HG03565 (cell line): ENCODE measurements at regions not wholly inside any gene's neighbourhood (a gene's known extent, or its start where the extent isn't known, plus 50 kb on each side); places are given as distances from the start of the nearest gene placed in this dataset.
"Not testable (repeated sequence)": the region's sequence is repeated elsewhere in the genome, so short reads cannot be mapped to it uniquely, and the experiment has no call there.

ENCODE experiments used
- ATAC-seq: cut with Tn5 transposase; IDR thresholded peaks from one replicate; pipeline ENCODE4 v1.9.1; 2021; ENCODE audit warnings: mild to moderate bottlenecking, moderate library complexity; ENCODE audit not compliant: unreplicated experiment

GRCh38 chr18:38572554-38573111 is 1007.0 kb upstream of the CELF4 start:
- ATAC-seq = no peak

GRCh38 chr18:38571651-38572050 is 1006.1 kb upstream of the CELF4 start:
- no peak for ATAC-seq

DNA sequence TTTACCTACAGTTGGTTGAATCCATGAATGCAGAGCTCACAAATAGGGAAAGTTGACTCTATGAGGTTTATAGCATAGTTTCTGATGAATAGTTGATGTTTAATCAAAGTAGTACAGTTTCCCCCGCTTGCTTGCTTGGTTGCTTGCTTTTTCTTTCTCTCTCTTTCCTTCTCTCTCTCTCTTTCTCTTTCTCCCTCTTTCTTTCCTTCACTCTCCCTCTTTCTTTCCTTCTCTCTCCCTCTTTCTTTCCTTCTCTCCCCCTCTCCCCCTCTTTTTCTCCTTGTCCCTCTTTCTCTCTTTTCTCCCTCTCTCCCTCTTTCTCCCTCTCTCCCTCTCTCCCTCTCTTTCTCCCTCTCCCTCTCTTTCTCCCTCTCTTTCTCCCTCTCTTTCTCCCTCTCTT is 999.9 kb upstream of the CELF4 start:
- no peak for ATAC-seq

DNA sequence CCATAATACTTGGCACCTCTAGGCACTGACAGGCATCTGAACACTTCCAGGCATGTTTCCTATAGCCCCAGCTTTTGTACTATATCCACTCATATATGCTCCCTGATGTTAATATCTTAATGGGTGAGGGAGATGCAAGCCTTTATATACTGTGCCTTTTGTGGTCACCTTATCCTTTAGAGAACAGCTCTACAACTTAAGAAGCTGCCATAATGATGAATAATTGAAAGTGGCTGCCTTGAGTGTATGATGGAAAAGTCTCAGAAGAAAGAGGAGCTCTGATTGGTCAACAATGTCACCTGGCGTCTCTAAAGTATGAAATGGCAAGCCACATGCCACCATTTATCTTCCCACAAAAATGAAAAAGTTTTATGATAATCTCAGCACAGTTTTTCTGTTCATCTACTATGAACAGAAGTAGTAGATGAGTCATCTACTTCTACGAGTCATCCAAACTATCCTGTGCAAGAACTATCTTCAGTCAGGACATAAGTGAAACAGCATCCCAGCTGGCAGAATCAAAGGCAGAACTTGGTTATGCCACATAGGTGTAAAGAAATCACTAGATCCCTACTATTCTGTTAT is 997.9 kb upstream of the CELF4 start:
- ATAC-seq = no peak

DNA sequence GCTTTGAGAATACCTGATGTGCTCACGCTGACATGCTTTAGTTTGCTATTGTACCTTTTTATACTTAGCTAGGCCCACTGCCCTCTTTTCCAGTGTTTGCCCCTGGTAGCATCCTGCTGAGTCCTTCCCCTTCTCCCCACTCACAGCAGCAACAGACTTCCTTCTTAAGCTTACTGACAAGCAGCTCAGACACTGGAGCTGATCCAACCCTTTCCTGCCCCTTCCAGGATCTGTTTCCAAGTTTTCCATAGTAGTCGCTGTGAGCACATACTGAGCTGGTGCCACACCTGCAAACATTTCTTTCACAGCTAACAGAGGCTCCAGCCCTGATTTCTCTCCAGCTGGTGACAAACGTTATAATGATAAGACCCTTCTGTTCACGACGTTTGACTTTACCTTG is 991.4 kb upstream of the CELF4 start:
- ATAC-seq = no peak

DNA sequence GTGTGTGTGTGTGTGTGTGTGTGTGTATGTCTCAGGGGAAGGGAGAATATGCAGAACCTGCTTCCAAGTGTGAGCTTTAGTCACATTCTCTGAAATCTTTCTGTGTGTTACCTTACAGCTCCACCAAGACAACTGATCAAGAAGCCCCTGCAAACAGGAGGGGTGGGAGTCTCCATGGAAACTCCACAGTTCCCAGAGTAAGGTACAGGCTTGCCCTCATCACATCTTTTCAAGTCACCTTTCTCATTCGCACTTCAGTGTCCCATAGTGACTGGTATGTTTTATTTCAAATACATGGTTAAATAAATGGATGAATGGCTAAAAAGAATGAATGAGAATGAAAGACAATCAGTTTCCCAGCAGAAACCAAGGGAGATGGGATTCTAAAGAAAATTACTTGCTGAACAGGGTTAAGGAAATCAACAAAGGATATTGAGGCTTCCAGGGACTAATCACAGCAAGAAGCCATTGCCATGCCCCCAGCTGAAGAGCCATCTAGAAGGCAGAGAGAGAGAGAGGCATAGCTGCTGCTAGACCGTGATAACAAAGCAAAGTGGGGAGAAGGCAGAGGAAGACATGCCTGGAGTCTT is 987.2 kb upstream of the CELF4 start:
- no peak for ATAC-seq

GRCh38 chr18:38551881-38552280 is 986.3 kb upstream of the CELF4 start:
- ATAC-seq = no peak

- no peak for ATAC-seq
Measured at GRCh38 chr18:38545071-38545470, 979.5 kb upstream of the CELF4 start.

DNA sequence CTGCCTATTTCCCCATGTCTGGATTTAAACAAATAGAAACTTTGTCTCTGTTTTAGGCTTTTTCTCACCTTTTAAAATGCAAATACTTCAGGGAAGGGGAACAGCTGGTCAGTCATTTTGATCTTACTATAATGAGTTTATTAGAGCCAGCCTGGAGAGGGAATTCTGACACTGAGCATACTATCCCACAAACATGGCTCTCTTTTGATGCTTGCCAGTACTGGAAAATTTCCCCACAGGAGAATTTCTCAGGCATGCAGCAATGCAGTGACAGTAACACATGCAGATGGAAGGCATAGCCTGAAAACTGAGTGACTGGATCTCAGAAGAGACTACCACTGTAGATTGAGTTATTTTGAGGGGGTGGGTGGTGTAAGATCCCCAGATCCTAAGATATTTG is 974.3 kb upstream of the CELF4 start:
- ATAC-seq = no peak

DNA sequence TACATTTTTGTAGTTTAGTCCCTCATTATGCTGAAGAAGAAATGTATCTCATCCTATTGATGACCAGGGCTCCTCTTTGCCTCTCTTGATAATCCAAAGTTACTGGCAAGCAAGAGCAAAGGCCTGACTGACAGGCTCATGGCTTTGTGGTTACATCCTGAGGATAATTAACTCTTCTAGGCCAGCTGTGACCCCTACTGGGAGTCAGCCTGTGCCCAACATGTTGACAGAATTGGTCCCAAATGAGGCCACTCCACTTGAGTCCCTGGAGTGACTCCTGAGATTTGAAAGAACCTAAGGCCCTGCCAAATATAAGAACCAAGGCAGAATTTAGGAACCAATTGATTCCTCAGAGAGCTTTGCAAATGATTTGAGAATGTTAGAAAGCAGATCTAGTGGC is 973.8 kb upstream of the CELF4 start:
- no peak for ATAC-seq

- ATAC-seq = no peak
Measured at GRCh38 chr18:38534073-38534472, 968.5 kb upstream of the CELF4 start.

- peak; percentile 49 for ATAC-seq
Measured at GRCh38 chr18:38526922-38527321, 961.3 kb upstream of the CELF4 start.

DNA sequence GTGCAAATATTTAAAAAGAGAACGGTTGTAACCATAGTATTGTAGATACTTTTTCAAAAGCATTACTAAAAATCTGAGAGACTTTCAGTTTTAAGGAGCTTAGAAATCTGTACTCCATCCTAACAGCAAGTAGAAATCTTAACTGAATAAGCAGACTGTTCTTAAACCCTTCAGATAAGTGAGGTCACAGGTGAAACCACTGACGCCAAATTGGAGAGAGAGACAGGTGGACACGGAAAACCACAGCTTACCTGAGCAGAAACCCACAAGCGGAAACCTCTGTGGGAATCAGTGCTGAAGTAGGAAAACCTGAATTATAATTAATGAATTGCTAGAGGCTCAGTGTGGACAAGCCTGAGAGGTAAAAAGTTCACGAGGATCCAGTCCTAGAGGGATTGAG is 959.4 kb upstream of the CELF4 start:
- no peak for ATAC-seq

- ATAC-seq = no peak
Measured at GRCh38 chr18:38520786-38521185, 955.2 kb upstream of the CELF4 start.

DNA sequence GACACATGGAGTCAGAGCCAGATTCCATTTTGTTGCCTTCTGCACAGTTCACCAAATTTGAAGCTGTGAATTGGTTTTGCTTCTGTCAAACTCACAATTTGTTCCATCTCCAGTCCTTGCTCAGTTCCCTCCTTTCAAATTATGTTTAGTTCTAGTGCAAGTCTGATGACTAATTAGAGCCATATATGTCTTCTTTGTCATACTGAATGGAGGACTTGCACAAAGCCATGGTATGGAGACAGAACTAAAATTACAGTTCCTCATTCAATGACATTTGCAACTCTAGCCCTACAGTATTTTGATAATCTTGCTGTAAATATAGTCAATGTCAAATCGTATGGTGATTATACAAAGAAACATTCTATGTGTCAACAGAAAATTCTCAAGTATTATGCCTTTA is 936.9 kb upstream of the CELF4 start:
- ATAC-seq = no peak

- no peak for ATAC-seq
Measured at GRCh38 chr18:38497266-38497665, 931.7 kb upstream of the CELF4 start.

GRCh38 chr18:38496222-38496793 is 930.7 kb upstream of the CELF4 start:
- no peak for ATAC-seq

DNA sequence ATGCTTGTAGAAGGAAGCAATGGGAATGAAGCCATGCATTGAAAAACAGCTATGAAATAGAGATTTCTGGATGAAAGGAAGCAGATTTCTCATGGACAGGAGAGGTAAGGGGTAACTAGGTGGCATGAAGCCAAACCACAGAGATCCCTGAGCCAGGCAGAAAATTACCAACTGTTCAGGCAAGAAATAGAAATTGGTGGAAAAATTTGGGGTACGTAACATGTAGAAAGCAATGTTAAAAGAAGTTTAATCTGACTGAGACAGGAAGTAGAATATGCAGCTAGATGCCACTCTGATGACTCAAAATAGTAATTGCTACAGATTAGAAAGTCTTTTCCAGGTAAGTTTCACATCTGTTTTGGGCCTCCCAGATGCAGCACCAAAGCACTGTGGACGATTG is 928.5 kb upstream of the CELF4 start:
- ATAC-seq = peak; percentile 79

GRCh38 chr18:38491195-38491594 is 925.6 kb upstream of the CELF4 start:
- ATAC-seq = no peak

DNA sequence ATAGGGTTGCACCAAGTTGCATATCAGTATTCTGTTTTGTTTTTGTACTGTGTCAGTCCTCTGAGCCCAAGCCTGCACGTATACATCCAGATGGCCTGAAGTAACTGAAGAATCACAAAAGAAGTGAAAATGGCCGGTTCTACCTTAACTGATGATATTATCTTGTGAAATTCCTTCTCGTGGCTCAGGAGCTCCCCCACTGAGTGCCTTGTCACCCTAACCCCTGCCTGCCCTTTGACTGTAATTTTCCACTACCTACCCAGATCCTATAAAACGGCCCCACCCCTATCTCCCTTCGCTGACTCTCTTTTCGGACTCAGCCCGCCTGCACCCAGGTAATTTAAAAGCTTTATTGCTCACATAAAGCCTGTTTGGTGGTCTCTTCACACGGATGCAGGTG is 924.1 kb upstream of the CELF4 start:
- ATAC-seq = not testable (repeated sequence)

- ATAC-seq = no peak
Measured at GRCh38 chr18:38487521-38487920, 921.9 kb upstream of the CELF4 start.

DNA sequence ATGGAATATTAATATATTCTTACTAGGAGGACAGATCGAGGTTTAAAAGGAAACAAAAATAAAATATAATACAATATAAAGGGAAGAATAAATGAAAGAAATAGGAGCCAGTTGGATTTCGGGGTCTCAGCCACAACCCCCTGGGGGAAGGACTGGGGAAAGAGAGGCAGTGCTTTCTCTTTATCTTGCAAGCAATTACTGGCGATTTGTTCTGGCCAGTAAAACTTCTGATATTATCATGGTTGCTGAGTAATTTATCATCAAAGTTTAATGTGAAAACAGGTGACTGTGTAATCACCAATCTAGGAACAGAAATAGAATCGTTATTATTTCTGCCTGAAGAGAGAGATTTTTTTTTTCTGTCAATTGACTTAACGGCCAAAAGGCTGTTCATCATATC is 917.7 kb upstream of the CELF4 start:
- no peak for ATAC-seq

DNA sequence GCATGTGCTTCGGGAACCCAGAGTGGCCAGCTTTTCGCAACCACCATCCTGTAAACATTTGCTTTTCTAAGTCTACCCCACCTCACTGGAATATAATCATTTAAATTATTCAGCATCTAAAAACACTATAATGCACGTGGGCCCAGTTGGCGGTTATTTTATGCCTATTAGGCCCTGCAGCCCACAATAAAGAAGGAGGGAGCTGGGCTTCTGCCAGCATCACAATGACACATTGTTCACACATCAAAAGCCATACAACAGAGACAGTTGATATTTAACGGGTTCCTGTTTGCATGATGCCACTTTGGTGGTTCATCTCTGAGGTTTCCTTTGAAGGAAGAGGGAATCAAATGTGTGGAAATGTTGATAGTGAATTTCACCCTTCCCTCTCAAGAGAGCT is 916.0 kb upstream of the CELF4 start:
- ATAC-seq = no peak
